HepG2 (cell line): ENCODE measurements at regions not wholly inside any gene's neighbourhood (a gene's known extent, or its start where the extent isn't known, plus 50 kb on each side); places are given as distances from the start of the nearest gene placed in this dataset.

Experiments used
- ARNT ChIP-seq: fragments of 450-650 bp; IDR thresholded peaks from 2 replicates; pipeline ENCODE4 v1.6.1; 2017
- ERF ChIP-seq: IDR thresholded peaks from 2 replicates; pipeline ENCODE4 v1.6.1; 2018; ENCODE audit warnings: missing biosample characterization, missing genetic modification reagents
- KMT2B ChIP-seq: IDR thresholded peaks from 2 replicates; pipeline ENCODE4 v1.6.1; 2016; ENCODE audit warnings: missing genetic modification reagents, missing compliant biosample characterization
- PCBP1 ChIP-seq: fragments of 200-400 bp; formaldehyde crosslinking; IDR thresholded peaks from 2 replicates; pipeline ENCODE4 v1.6.1; 2017; ENCODE audit warnings: mild to moderate bottlenecking, low read depth, low read length, borderline replicate concordance
- POLR2A ChIP-seq, 2 experiments: IDR thresholded peaks; 2 replicates each; pipeline ENCODE4 v1.6.1; 2011; ENCODE audit warnings: low read depth in 2 of 2, low read length in 2 of 2, mild to moderate bottlenecking in 1 of 2, moderate library complexity in 1 of 2; ENCODE audit not compliant: insufficient read depth in 1 of 2
- RAD21 ChIP-seq: fragments of 450-650 bp; formaldehyde crosslinking; IDR thresholded peaks from 2 replicates; pipeline ENCODE4 v1.5.0; 2020; ENCODE audit warnings: mild to moderate bottlenecking
- SIN3B ChIP-seq: fragments of 150-350 bp; IDR thresholded peaks from 2 replicates; pipeline ENCODE4 v1.6.1; 2014; ENCODE audit warnings: low read length
- ZFP1 ChIP-seq: IDR thresholded peaks from 2 replicates; pipeline ENCODE4 v1.6.1; 2016
- ZNF160 ChIP-seq: sonication (generic); formaldehyde crosslinking; IDR thresholded peaks from 2 replicates; pipeline ENCODE4 v1.8.0; 2022; ENCODE audit warnings: mild to moderate bottlenecking, inconsistent platforms, missing genetic modification reagents
- ZNF17 ChIP-seq: sonication (generic); formaldehyde crosslinking; IDR thresholded peaks from 2 replicates; pipeline ENCODE4 v1.5.0; 2020; ENCODE audit warnings: mild to moderate bottlenecking, missing genetic modification reagents
- ZNF414 ChIP-seq: sonication (generic); formaldehyde crosslinking; IDR thresholded peaks from 2 replicates; pipeline ENCODE4 v1.5.0; 2020; ENCODE audit warnings: missing genetic modification reagents

GRCh38 chrX:36950495-36951253, 57.5 kb upstream of the FAM47C start:
- no peak for TF ChIP-seq ARNT
- no peak for TF ChIP-seq KMT2B (CRISPR knock-in tag)
- no peak for TF ChIP-seq SIN3B
- TF ChIP-seq POLR2A (IDR thresholded peaks at IDR 0.05; ENCODE audit: insufficient read depth in 1 of 2, low read depth in 2 of 2, low read length in 2 of 2), result no peak
- TF ChIP-seq ZFP1, result no peak
- TF ChIP-seq RAD21 (CRISPR knock-in tag), result no peak
- TF ChIP-seq PCBP1, result no peak
- TF ChIP-seq ERF (CRISPR knock-in tag), result no peak
- TF ChIP-seq ZNF17 (CRISPR knock-in tag), result no peak
- no peak for TF ChIP-seq ZNF414 (CRISPR knock-in tag)
- TF ChIP-seq ZNF160 (CRISPR knock-in tag), result no peak
